Hematopoietic multipotent progenitor cell treated with erythropoietin and hydrocortisone succinate and interleukin-3 and kit ligand, for 15 days (in vitro differentiated cells): ENCODE measurements at regions not wholly inside any gene's neighbourhood (a gene's known extent, or its start where the extent isn't known, plus 50 kb on each side); places are given as distances from the start of the nearest gene placed in this dataset.
"Not testable (repeated sequence)": the region's sequence is repeated elsewhere in the genome, so short reads cannot be mapped to it uniquely, and the experiment has no call there.

ENCODE experiments used
- DNase-seq: peaks from one replicate; pipeline ENCODE4 v3.0.0-alpha.2; 2015; ENCODE audit warnings: low spot score

DNA sequence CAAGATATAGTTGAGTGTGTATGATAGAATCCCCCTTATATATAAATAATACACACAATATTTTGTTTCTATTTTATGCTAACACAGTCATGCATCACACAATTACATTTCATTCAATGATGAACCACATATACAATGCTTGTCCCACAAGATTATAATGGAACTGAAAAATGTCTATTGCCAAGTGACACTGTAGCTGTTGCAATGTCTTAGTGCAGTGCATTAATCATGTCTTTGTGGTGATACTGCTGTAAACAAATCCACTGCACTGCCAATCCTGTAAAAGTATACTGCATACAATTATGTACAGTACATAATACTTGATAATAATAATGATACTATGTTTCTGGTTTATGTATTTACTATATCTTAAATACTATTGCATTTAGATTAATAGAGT lies 512.1 kb upstream of the CNTN3 start:
- DNase-seq, result no peak

DNA sequence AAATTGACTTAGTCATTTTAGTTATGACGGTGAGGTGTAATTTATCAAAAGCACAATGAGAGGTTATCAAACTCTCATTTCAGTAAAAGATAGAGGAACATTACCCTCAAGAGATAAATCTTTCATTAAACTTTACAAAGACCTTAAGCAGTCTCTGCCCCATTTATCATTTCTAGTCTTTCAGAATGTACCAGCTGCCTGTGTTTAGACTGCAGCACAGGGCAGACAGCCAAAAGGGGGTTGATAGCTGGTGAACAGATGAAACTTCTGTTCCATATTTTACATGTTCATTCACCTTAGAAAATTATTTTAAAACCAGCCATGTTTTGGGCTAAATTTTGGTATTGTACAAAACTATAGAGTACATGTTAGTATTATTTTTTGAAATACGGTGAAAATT lies 514.6 kb upstream of the CNTN3 start:
- no peak for DNase-seq

DNA sequence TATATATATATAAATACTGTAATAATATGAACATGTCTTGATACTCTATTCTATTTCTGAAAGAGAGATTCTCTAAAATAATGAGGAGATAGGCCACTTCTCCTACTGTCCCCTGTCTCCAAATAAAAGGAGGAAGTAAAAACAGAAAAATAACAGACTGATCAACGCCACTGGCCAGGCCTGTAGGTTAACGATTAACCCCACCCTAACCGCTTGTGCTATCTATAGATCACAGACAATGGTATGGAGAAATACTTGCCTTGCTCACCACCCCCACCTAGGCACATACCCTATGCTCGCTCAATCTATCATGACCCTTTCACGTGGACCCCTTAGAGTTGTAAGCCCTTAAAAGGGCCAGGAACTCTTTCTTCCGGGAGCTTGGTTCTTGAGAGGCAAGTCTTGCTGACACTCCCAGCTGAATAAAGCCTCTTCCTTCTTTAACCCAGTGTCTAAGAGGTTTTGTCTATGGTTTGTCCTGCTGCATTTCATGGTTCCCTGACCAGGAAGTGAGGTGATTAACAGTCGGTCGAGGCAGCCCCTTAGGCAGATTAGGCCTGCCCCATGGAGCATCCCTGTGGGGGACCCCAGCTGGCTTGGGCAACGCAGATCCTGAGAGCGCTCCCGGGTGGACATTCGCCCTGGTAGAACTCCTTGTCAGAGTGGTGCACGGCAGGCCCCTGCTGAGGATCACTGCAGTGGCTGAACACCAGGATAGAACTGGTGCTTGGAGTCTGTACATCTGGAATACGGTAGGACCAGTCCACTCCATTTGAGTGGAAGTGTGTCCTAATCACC lies 521.8 kb upstream of the CNTN3 start:
- DNase-seq, result no peak

DNA sequence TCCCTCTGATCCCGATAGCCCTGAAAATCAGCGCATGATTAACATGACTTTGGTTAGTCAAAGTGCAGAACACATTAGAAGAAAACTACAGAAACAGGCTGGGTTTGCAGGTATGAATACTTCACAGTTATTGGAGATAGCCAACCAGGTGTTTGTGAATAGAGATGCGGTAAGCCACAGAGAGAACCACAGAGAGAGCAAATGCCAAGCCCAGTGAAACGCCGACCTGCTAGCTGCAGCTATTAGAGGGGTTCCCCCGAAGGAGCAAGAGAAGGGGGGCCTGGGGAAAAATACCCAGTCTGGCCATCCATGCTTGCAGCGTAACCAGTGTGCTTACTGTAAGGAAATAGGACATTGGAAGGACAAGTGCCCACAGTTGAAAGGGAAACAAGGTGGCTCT lies 523.9 kb upstream of the CNTN3 start:
- DNase-seq, result no peak

DNA sequence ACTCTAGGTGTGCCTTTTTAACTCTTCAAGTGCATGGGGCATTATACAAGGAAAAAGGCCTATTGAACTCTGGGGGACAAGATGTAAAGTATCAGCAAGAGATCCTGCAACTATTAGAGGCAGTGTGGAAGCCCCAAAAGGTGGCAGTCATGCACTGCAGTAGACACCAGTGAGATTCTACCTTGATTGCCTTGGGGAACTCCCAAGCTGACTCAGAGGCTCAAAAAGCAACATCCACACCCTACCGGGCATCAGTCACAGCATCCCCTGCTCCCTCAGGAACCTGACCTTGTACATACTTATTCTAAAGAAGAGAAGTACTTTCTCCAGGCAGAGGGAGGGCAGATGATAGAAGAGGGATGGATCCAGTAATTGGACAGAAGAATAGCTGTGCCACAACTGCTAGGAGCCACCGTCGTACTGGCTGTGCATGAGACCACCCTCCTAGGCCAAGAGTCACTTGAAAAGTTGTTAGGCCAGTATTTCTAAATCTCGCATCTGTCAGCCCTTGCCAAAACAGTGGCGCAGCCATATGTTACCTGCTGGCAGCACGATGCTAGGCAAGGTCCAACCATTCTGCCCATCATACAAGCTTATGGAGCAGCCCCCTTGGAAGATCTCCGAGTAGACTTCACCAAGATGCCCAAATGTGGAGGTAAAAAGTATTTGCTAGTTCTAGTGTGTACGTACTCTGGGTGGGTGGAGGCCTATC lies 523.1 kb upstream of the FRG2C start:
- no peak for DNase-seq

DNA sequence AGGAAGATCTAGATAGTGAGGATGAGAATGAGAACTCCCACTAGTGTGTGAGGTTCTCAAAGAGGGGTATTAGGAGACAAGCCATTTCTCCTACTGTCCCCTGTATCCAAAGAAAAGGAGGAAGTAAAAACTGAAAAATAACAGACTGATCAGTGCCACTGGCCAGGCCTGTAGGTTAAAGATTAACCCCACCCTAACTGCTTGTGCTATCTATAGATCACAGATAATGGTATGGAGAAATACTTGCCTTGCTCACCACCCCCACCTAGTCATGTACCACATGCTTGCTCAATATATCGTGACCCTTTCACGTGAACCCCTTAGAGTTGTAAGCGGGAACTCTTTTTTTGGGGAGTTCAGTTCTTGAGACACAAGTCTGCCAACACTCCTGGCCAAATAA lies 519.7 kb upstream of the FRG2C start:
- no peak for DNase-seq

DNA sequence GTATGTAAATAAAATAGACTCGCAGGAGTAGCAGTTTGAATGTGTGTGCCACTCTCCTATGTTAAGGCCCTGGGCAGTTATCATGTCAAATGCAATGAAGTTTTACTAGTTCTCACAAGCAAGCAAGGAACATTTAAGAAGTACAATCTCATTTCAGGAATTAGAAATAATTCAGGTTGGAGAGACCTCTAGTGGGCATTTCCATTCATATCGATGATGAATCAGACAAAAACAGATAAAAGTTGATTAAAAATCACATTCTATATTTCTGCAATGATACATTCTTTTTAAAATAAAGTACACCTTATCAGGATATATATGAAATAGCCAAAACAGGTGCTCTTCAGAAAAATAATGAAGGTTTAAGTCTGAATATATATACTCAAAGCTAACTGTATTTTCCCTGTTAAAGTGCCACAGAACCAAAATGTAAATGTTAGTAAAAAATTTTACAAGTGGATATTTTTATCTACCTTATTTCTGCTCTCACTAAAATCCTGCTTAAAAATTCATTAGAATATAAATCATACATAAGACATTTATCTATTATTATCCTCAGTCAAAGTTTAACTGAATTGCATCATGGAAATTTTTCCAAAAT lies 492.4 kb upstream of the FRG2C start:
- DNase-seq, result no peak

DNA sequence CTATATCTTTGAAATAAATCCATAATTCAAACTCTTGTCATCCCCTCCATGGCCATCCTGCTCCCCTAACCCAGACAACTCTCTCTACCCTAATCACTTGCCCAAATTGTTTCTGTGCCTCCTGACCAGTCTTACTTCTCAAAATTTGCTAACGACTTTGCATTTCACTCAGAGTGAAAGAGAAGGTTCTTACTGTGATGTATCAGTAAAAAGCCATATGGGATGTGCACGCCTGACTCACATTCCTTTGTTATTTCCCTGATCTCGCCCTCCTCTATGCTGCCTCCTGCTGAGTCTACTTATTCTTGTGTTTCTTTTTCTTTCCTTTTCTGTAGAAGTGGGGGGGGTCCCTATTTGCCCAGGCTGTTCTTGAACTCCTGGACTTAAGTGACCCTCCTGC lies 487.2 kb upstream of the FRG2C start:
- DNase-seq, result no peak

DNA sequence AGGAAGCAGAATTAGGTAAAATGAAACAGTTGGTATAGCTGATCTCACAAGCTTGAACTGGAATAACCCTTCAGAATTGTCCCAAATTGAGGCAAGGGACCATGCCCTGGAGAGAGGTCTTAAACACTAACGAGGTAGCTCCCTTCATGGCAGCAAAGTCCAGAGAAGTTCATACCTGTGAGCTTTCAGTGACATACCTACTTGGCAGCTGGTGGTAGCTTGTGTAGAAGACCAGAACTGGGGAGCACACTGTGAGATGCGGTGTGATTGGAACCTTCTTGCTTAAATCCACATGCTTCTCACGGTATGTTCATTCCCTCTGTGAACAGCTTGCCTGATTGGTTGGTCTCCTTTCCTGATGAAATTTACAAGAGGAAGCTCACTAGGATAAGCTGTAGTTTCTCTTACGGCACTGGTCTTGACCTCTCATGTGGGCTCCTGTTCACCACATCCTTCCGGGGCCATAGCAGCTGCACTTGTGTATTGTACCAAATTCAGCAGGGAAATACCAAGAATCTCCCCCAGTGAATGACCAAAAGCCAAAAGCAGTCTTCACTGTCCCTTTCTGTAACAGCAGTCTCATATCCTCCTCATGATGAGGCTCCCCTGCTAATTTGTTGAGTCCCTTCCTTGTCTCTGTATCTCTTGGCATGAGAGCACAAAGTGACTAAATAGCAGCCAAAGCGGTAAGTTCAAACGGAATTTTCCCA lies 483.7 kb upstream of the FRG2C start:
- DNase-seq, result no peak

DNA sequence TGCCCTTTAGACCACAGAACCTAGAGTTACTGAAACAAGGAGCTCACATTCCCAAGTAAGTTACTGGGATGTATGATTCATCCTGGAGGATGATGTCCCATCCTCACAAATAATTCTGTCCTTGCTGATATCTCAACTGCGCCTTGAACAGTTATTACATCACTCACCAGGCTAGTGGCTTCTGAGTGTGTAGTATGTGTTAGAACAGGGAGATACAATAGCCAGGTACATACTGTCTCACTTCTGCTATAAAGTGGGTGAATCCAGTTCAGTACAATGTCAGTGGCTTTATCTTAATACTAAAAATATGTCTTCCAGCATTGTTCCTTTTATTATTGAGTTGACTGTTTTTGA lies 483.2 kb upstream of the FRG2C start:
- DNase-seq, result no peak

DNA sequence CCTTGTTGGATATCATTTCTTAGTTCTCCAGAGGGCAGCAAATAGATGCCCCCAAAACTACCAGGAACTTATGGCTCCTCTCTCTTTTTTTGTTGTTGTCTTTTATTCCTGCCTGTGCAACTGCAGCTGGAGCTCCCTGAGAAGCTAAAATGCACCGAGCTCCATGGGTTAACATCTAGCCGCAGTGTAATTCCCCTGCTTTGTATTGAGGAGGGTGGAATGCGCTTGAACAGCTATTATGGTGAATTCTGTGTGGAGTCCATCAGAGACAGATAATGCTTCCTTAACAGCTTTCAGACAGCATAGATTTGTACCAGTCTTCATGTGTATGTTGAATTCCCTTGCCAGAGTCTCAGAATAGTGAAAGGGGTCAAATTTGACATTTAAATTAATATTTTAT lies 475.2 kb upstream of the FRG2C start:
- DNase-seq, result no peak

DNA sequence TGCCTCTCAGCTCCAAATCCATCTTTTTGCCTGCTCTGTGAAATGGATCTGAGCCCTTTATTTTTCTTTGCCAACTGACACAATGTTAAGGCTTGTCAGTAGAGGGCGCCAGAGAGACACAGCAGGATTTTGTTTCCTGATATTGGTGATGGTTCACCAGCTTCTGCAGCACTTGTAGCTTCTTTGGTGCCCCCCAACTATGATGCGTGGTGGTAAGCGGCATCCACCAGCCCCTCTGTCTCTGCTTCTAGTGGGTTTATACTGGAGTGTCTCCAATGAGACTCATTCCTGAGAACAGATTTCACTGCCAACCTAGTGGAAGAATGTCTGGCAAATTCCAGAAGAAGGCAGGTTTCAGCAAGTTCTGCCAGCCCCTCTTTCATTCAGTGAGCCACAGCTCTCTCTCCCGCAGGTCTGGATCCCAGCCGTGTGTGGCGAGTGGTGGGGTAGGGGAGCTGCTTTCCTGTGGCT lies 471.9 kb upstream of the FRG2C start:
- peak; percentile 55 for DNase-seq

DNA sequence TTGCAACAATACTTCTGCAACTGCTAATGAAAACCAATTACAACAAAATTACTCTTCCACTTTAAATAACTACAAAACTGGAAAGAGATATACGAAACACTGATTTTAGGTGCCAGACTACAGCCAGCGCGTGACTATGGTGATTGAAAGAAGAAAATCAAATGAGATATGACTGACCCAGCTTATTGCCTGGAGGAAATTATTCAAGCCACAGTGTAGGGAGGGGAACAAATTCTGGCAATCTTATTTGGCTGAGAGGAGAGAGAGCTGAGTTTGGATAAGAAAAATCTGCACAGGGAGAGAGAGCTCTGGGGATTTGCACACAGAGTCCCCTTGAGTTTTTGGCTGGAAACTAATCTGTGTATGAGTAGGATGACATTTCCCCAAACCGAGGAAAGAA lies 470.3 kb upstream of the FRG2C start:
- no peak for DNase-seq

DNA sequence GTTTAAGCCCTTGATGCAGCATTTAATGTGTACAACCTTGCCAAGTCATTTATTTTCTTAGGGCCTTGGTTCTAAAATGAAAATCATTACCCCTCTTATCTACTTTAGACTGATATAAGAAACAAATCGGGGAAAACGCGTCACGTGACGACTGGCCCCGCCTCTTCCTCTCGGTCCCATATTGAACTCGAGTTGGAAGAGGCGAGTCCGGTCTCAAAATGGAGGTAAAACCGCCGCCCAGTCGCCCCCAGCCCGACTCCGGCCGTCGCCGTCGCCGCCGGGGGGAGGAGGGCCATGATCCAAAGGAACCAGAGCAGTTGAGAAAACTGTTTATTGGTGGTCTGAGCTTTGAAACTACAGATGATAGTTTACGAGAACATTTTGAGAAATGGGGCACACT lies 449.8 kb upstream of the FRG2C start:
- not testable (repeated sequence) for DNase-seq

DNA sequence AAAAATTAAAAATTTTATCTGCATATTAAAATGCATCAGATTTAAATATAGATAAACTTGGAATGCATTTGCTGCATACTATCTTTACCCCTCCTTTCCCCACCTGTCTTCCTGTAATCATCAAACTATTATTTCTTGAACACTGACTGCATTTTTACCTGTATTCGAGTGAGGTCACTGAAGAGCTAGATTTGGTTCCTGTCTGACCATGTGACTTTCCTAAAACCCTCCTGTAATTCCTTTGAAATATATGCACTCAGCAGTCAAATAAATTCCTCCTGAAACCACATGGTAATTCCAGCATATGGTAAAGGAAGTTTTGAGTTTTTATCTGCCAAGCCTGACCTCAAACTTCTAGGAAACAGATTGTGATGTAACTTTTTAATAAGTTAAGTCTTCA lies 445.6 kb upstream of the FRG2C start:
- DNase-seq, result no peak

DNA sequence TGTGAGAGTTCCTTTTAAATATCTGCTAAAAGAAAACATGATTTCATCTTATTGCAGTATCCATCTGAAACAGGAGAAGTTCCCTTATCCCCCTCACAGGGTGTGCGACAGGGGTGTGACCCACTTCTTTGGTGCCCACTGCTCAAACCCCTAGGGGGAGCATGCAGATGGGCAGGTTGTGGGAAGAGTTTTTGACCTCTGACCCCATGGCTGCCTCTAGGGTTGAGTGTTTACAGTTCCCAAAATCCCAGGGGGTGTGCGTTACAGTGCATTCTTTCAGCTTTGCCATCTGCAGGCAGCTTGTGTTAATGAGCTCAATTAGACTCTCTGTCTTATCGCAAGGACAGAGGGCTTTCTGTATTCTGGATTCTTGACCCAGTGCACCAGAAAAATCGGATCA lies 443.2 kb upstream of the FRG2C start:
- DNase-seq, result no peak

DNA sequence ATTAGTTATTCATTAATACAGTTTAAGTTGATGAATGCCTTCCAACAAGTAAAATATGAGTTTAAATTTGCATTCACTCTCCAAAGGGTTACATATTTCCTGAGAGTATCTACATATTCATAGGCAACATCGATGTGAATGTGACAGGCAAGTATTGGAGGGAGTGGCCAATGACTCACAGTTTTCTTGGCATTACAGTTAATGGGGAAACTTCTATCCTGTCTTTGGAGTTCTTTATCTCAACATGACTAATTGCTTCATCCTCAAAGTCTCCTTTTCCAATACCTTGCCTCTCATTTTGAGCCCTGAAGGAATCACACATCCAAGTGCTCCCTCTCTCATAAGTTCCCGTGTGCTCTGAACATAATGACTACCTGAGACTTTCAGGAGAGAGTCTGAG lies 439.7 kb upstream of the FRG2C start:
- no peak for DNase-seq

DNA sequence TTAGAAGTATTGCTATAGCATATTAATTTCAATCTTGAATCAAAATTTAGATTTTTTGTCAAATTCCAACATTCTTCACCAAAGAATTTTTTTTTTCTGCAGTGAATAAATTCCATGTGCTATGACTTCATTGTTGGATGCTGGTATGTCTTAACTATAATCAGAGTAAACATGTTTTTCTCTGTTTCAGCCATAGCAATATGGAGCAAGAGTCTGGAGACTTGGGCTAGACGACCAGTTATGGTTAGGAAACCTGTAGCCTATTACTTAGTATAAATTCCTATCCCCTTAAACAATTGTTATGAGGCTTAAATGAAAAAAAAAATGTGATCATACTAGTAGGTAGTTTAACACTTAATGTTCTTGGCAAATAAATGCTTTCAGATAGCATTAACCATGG lies 431.9 kb upstream of the FRG2C start:
- DNase-seq, result no peak

DNA sequence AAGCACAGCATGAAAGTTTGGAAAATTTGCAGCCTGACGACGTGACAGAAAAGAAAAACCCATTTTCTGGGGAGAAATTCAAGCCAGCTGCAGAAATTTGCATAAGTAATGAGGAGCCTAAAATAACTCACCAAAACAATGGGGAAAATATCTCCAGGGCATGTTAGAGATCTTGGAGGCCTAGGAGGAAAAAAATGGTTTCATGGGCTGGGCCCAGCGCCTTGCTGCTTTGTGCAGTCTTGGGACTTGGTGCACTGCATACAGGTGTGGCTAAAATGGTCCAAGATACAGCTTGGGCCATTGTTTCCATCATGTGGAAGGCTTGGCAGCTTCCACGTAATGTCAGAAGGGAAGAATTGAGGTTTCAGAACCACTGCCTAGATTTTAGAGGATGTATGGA lies 428.5 kb upstream of the FRG2C start:
- no peak for DNase-seq

DNA sequence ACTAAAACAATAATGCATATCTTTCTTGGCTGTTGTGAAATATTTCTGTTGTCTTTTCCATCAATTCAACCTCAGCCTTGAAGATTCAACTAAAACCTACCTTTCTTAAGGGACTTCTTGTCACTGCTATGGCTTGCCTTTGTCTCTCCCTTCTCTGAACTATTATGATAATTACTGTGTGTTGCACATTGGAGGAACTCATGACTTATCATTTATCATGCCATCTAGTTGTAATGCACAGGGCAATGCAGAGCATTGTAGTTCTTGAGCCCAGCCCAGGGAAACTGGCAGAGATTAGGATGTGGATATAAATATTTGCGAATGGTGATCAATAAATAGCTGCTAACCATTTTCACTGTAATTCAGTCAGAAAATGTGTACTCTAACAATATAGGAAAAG lies 427.1 kb upstream of the FRG2C start:
- DNase-seq, result no peak

DNA sequence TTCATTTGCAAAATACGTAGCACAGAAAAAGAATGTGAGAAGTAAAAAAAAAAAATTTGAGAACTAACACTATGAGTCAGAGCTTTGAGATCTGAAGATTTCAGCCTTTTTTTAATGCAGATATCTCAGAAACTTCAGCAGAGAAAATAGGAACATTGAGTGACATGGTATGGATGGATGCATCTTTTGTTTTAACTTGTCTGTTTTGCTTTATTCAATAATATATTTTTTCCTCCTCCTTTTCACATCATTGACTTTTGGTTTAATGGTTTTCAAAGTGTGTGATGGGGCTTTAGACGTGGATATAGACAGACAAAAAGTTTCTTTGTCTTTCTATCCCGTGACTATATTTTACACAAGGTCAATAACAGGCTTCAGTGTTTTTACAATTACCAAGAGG lies 426.7 kb upstream of the FRG2C start:
- DNase-seq, result no peak

DNA sequence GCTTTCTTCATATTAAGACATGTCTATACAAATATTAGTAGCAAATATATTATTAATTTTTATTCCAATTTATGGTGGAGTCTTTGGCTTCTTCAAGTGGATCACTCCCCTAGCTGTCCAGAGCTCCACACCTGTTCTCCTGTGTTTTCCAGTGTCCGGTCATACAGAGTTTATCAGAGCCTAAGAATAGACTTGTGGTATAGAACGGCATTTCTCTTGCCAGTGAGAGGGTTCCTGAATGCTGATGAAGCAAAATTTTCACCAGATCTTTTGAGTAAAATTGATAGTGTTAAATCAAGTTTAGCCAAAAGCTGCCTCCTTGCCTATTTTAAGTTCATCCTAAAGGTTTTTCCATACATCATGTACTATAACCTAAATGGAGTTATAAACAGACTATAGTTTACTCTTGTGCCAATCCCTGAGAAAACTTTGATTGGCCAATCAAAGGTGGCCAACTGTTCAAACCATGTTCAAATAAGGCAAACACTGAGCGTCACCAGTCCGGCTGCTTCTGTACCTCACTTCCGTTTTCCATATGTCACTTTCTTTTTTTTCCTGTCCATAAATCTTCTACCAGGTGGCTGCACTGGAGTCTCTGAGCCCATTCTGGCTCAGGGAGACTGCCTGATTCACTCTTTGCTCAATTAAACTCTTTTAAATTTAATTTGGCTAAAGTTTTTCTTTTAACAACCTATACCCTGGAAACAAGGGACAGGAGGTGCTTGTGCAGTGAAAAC lies 422.7 kb upstream of the FRG2C start:
- not testable (repeated sequence) for DNase-seq
